Stimulated activated naive CD4-positive, alpha-beta T cell (primary cell): ENCODE measurements at regions not wholly inside any gene's neighbourhood (a gene's known extent, or its start where the extent isn't known, plus 50 kb on each side); places are given as distances from the start of the nearest gene placed in this dataset.

Experiments used
- DNase-seq, 6 experiments: peaks; one replicate each; lab custom pipeline; 2025; lab: John Stamatoyannopoulos, UW

DNA sequence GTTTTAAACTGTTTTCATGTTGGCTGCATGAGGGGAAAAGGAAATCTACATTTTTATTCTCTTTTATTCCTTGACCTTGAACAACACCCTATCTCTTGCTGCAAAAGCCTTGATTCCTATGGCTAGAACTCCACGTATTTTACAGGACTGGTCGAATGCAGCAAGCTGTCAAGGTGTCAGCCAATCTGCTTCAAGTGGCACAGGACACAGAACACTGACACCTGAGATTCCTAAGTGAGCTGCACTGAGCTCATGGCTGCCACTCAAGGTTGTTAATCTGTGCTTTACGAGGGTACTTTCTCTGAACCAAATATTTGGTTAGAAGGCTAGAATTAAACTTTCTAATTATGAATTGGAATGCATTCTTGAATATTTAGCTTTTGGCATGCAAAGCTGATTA is 349.7 kb upstream of the COBL start:
- no peak for DNase-seq

- no peak for DNase-seq
Observed at GRCh38 chr7:51665045-51665780, 348.6 kb upstream of the COBL start.

GRCh38 chr7:51660516-51660915 is 343.9 kb upstream of the COBL start:
- DNase-seq = no peak

- no peak for DNase-seq
Observed at GRCh38 chr7:51658684-51659083, 342.1 kb upstream of the COBL start.

- DNase-seq = no peak
Observed at GRCh38 chr7:51647931-51648351, 331.3 kb upstream of the COBL start.

DNA sequence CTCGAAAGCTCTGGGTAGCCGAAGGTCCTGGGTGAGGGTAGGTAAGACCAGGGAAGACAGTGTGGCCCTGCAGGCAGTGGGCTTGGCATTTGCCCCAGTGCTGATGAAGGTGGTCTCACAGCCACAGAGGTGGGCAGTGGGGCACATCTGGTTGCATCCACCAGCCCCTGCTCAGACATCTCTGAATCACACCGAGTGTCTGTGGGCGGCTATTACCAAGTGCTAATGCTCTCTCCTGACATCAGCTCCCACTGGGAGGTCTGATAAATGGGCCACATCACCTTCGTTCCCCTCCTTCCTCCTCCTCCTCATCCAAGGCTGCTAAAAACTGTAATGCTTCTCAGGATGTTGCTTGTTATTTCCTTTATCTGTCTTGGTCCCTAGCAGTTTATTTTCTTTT is 330.9 kb upstream of the COBL start:
- no peak for DNase-seq

DNA sequence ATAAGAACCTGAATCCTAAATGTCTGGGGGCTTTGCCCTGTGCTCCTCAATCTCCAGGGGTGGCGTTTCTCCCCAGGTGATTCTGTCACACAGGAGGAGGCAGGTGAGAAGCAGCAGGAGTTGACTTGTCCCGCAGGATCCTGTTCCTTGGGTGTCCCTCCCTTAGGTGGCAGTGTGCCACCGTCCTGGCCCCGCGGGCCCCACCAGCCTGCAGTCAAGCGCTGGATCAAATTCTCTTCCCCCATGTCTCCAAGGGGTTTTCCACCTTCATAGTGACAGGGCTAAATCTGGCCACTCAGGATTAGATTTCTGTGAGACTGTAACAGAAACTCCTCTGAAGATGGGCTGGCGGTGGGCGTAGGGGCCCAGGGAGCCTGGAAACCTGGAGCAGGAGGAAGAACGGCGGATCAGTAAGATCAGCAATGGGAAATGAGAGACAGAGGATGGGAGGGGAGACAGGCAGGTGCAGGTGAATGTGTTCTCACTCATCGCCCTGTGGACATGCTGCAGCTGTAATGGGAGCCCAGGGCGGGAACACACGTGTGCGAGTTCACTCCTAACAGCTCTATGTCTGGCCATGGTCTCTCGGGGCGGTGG is 329.2 kb upstream of the COBL start:
- no peak for DNase-seq

DNA sequence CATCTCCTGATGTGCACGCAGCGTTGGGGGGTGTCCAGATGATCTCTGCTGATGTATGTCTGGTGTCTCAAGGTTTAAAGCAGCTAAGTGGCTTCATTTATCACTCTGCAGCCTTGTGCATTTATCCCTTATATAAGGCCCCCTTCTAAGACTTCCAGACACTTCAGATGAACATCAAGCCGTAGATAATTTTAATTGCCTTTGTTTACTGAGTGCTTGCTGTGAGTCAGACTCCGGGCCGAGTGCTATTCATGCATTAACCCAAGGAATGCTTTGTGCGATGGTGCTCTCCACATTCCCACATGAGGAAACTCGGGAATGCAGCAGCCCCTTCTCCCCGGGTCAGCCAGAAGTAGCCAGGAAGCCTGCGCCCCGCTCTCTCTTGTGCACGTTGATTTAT is 328.6 kb upstream of the COBL start:
- DNase-seq = no peak

GRCh38 chr7:51644216-51644615 is 327.6 kb upstream of the COBL start:
- no peak for DNase-seq

DNA sequence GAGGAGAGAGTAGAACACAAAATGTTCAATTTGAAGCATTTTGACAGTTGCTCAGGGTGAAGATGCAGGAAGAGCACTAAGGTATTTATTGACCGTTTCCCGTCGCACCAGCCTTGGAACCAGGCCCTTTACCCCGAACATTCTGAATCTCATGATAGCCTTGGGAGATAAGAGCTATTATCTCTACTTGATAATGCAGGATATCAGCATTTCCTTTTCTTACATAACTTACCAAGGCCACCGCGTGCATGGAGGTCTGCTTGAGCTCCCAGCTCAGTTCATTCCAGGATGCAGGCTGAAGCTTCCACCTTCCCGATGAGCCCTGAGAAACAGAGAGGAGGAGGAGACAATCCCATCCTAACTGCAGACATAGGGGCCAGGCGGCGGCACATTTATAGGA is 324.2 kb upstream of the COBL start:
- DNase-seq = no peak

- no peak for DNase-seq
Observed at GRCh38 chr7:51639661-51640334, 323.2 kb upstream of the COBL start.

DNA sequence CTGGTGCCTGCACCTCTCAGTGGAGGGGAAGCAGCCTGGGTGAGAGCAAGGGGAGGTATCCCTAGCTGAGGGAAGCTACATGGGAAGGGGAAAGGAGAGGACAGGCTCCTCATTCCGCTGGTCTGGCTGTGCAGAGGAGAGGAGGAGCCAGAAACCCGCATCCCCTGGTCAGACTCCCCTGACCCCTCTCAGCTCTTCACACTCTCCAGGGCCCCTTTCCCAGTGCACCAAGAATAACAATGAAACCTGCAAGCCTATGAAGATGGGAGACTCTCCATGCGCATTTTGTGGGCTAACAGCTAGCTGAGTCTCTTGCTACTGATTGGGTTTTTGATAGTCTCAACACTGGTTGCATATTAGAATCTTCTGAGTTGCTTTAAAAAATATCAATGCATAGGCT is 319.9 kb upstream of the COBL start:
- no peak for DNase-seq

- no peak for DNase-seq
Observed at GRCh38 chr7:51635775-51636174, 319.2 kb upstream of the COBL start.

DNA sequence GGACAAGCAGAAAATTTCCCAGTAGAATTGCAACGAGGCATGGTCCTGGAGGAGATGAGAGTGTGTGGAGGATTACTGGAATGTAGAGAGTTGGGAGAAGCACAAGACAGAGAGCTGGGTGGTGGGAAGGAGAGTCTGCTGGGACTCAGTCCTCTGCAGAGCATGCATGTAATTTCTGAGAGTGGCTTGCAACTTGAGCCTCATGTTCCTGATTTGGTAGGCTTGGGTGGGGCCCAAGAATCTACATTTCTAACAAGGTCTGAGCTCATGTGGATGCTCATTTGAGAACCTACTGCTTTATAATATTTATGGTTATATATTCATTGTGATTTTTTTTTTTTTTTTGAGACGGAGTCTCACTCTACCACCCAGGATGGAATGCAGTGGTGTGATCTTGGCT is 317.9 kb upstream of the COBL start:
- no peak for DNase-seq

- no peak for DNase-seq
Observed at GRCh38 chr7:51634025-51634424, 317.4 kb upstream of the COBL start.

DNA sequence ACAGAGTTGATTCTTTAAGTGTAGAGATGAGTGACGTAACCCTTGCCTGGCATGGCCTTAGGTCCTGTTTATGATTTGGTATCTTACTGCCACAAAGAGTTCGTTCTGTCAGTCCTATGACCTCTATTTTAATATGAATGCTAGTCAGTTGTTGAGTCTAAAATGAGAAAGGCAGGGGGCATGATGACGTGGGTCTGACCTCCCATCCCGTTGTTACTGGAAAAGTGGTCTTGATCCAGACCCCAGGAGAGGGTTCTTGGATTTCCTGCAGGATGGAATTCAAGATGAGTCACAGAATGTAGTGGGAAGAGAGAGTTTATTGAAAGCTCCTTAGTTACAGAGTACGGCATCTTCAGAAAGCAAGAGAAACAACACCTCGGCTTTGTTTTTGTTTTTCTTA is 317.0 kb upstream of the COBL start:
- DNase-seq = no peak

DNA sequence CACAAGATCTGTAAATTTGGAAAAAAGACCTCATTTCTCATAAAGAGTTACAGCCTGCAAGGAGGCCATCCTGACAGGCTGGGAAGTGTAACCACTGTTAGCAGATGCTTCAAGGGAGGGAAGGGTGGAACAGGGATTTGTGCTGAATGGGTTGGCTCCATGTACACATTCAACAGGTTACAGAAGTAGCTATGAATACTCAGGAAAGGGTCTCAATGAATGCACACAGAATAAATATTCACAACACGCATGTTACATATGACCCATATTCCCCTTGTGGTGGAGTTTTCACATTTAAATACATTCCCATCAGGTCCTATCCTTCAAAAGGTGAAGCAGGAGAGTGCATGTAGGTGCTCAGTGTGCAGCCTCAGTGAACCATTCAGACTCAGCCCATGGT is 316.4 kb upstream of the COBL start:
- DNase-seq = no peak

GRCh38 chr7:51630933-51631332 is 314.3 kb upstream of the COBL start:
- no peak for DNase-seq

DNA sequence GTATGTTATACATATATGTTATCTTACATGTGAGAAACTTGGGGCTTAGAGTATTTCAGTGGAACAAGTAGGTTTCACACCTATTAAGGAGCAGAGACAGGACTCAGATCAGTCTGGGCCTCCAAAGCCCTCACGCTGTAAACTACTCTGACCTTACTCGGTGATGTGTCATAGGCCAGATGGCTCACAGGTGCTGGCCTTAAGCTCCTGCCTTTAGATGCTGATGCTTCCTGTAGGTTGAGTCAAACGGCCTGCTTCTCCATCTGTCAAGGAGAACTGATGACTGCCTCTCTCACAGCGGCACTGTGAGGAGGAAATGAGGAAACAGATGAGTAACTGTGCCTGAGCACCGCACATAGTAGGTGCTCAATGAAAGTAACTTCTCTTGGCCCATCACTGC is 312.6 kb upstream of the COBL start:
- no peak for DNase-seq

GRCh38 chr7:51621956-51622355 is 305.3 kb upstream of the COBL start:
- no peak for DNase-seq

GRCh38 chr7:51620706-51621105 is 304.1 kb upstream of the COBL start:
- no peak for DNase-seq

- DNase-seq = no peak
Observed at GRCh38 chr7:51619880-51620279, 303.3 kb upstream of the COBL start.

GRCh38 chr7:51617686-51618085 is 301.1 kb upstream of the COBL start:
- no peak for DNase-seq
